ENCODE measurements at regions not wholly inside any gene's neighbourhood (a gene's known extent, or its start where the extent isn't known, plus 50 kb on each side); places are given as distances from the start of the nearest gene placed in this dataset.

GRCh38 chr5:22986281-22986680 is 133.1 kb upstream of the CDH12 start:
- DNase-seq = no peak

- no peak for DNase-seq
Observed at GRCh38 chr5:22985446-22985845, 132.3 kb upstream of the CDH12 start.

GRCh38 chr5:22970956-22971618 is 117.9 kb upstream of the CDH12 start:
- DNase-seq = no peak

GRCh38 chr5:22970491-22970890 is 117.3 kb upstream of the CDH12 start:
- DNase-seq = no peak

GRCh38 chr5:22968386-22968785 is 115.2 kb upstream of the CDH12 start:
- no peak for DNase-seq

GRCh38 chr5:22965960-22966359 is 112.8 kb upstream of the CDH12 start:
- DNase-seq = no peak

GRCh38 chr5:22964632-22965031 is 111.5 kb upstream of the CDH12 start:
- no peak for DNase-seq

GRCh38 chr5:22958462-22959262 is 105.5 kb upstream of the CDH12 start:
- DNase-seq = no peak

- DNase-seq = no peak
Observed at GRCh38 chr5:22947921-22948320, 94.8 kb upstream of the CDH12 start.

- no peak for DNase-seq
Observed at GRCh38 chr5:22938362-22938761, 85.2 kb upstream of the CDH12 start.

- no peak for DNase-seq
Observed at GRCh38 chr5:22928821-22929482, 75.8 kb upstream of the CDH12 start.

GRCh38 chr5:22926574-22926973 is 73.4 kb upstream of the CDH12 start:
- DNase-seq = no peak

- no peak for DNase-seq
Observed at GRCh38 chr5:22918511-22918910, 65.4 kb upstream of the CDH12 start.

- no peak for DNase-seq
Observed at GRCh38 chr5:22916393-22916792, 63.2 kb upstream of the CDH12 start.

- DNase-seq = no peak
Observed at GRCh38 chr5:22911019-22911418, 57.9 kb upstream of the CDH12 start.

GRCh38 chr5:22910523-22910922 is 57.4 kb upstream of the CDH12 start:
- no peak for DNase-seq

- DNase-seq = no peak
Observed at GRCh38 chr5:22908586-22908985, 55.4 kb upstream of the CDH12 start.

- no peak for DNase-seq
Observed at GRCh38 chr5:22908129-22908528, 55.0 kb upstream of the CDH12 start.

Measured in C1 segment of cervical spinal cord (tissue), 14 donors.